ENCODE measurements at regions not wholly inside any gene's neighbourhood (a gene's known extent, or its start where the extent isn't known, plus 50 kb on each side); places are given as distances from the start of the nearest gene placed in this dataset.

- DNase-seq (ENCODE audit: low read depth), result no peak
Measured at GRCh38 chr19:31804668-31805067, 455.4 kb upstream of the TSHZ3 start.

GRCh38 chr19:31810536-31811109 is 461.4 kb upstream of the TSHZ3 start:
- DNase-seq (ENCODE audit: low read depth), result no peak

GRCh38 chr19:31817971-31818797 is 468.9 kb upstream of the TSHZ3 start:
- DNase-seq (ENCODE audit: low read depth), result no peak

GRCh38 chr19:31818798-31819105 is 469.5 kb upstream of the TSHZ3 start:
- no peak for DNase-seq (ENCODE audit: low read depth)

- no peak for DNase-seq (ENCODE audit: low read depth)
Measured at GRCh38 chr19:31819837-31820236, 470.6 kb upstream of the TSHZ3 start.

- DNase-seq (ENCODE audit: low read depth), result no peak
Measured at GRCh38 chr19:31821346-31821745, 472.1 kb upstream of the TSHZ3 start.

GRCh38 chr19:31825134-31826094 is 476.2 kb upstream of the TSHZ3 start:
- DNase-seq (ENCODE audit: low read depth), result no peak

- DNase-seq (ENCODE audit: low read depth), result no peak
Measured at GRCh38 chr19:31826325-31826724, 477.1 kb upstream of the TSHZ3 start.

GRCh38 chr19:31831421-31832175 is 482.4 kb upstream of the TSHZ3 start:
- no peak for DNase-seq (ENCODE audit: low read depth)

- DNase-seq (ENCODE audit: low read depth), result no peak
Measured at GRCh38 chr19:31832176-31832548, 482.9 kb upstream of the TSHZ3 start.

- no peak for DNase-seq (ENCODE audit: low read depth)
Measured at GRCh38 chr19:31834070-31834469, 484.8 kb upstream of the TSHZ3 start.

GRCh38 chr19:31838163-31838815 is 489.1 kb upstream of the TSHZ3 start:
- no peak for DNase-seq (ENCODE audit: low read depth)

GRCh38 chr19:31840371-31840770 is 491.1 kb upstream of the TSHZ3 start:
- no peak for DNase-seq (ENCODE audit: low read depth)

GRCh38 chr19:31841755-31842154 is 492.5 kb upstream of the TSHZ3 start:
- no peak for DNase-seq (ENCODE audit: low read depth)

GRCh38 chr19:31863122-31863521 is 482.3 kb upstream of the ZNF507 start:
- no peak for DNase-seq (ENCODE audit: low read depth)

GRCh38 chr19:31874313-31874712 is 471.1 kb upstream of the ZNF507 start:
- DNase-seq (ENCODE audit: low read depth), result no peak

GRCh38 chr19:31875591-31875990 is 469.8 kb upstream of the ZNF507 start:
- DNase-seq (ENCODE audit: low read depth), result no peak

GRCh38 chr19:31880283-31880682 is 465.1 kb upstream of the ZNF507 start:
- no peak for DNase-seq (ENCODE audit: low read depth)

- no peak for DNase-seq (ENCODE audit: low read depth)
Measured at GRCh38 chr19:31881988-31882387, 463.4 kb upstream of the ZNF507 start.

GRCh38 chr19:31882709-31883108 is 462.7 kb upstream of the ZNF507 start:
- no peak for DNase-seq (ENCODE audit: low read depth)

- no peak for DNase-seq (ENCODE audit: low read depth)
Measured at GRCh38 chr19:31883296-31883990, 462.0 kb upstream of the ZNF507 start.
